NCI-H146 (cell line): ENCODE measurements at regions not wholly inside any gene's neighbourhood (a gene's known extent, or its start where the extent isn't known, plus 50 kb on each side); places are given as distances from the start of the nearest gene placed in this dataset.

Experiments used
- DNase-seq: peaks from one replicate; lab custom pipeline; 2025; lab: John Stamatoyannopoulos, UW

GRCh38 chr2:216286616-216287231 is 85.6 kb downstream of the MARCHF4 start:
- no peak for DNase-seq

DNA sequence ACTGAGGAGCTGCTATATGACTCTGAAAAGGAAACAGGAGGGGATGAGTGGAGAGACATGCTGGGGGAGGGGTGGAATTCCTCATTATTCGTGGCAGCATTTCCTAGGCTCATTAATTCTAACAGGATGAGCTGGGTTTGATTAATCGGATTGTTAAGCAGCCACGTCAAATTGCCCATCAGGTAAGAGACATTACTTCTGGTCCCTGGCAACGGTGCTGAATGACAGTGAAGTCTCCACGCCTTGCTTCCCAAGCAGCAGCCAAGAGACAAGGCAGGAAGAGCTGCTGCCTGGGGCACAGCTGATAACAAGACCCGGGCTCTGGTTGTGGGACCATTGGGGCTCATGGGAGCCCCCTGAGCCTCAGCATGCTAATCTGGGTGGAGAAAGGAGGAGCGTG is 86.6 kb downstream of the MARCHF4 start:
- DNase-seq: no peak

DNA sequence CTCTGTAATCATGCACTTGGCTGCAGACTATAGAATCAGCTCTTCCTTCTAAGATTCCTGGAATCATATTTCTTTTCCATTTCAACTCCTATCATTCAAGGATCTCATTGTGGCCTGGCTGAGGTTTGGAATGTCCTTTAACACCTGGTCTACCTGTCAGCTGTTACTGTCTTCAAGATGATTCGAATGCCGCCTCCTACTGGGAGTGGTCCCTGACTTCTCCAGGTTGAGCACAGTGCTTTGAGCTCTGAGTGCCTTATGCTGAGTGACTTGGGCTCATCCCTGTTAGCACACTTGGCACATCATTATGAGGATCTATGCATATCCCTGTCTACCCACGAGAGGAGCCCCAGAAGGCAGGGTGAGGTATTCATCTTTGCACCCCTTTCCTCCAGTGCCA is 87.6 kb downstream of the MARCHF4 start:
- no peak for DNase-seq

DNA sequence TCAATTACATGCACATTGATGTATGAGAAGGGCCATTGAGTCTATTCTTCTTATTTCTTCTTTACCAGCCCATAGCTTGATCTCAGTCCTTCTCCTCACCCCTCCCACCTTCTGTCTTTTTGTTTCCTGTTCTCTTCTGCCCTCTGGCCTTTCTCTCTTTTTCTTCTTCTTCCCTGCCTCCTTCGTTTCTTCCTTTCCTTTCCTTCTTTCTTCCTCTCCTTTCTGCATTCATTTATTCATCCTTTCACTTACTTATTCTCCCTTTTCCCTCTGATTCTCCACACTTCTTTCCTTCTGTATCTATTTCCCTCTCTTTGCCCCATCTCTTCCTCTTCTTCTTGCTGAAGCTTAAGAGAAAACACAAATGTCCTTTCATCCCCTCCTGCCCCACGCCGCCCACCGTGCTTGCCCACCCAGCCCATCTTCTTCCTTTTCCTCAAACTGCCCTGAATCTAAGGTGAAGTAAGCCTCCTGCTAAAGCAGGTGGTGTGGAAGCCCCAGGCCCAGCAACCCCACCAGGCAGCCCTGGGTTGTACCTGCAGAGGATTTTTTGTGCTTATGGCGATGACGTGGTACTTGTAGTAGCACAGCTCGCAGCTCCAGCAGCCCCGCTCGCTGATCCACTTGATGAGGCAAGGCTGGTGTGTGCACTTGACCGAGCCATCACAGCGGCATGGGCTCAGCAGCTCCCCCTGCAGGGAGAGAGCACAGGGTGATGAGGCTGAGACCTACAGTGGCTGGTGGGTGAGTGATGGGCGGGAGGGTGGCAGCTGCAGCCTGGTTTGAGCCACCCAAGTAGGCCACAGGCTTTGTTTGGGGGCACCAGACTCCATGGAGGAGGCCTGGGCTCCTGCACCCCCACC is 89.0 kb downstream of the MARCHF4 start:
- no peak for DNase-seq

- DNase-seq: no peak
Observed at GRCh38 chr2:216281876-216282275, 90.4 kb downstream of the MARCHF4 start.

DNA sequence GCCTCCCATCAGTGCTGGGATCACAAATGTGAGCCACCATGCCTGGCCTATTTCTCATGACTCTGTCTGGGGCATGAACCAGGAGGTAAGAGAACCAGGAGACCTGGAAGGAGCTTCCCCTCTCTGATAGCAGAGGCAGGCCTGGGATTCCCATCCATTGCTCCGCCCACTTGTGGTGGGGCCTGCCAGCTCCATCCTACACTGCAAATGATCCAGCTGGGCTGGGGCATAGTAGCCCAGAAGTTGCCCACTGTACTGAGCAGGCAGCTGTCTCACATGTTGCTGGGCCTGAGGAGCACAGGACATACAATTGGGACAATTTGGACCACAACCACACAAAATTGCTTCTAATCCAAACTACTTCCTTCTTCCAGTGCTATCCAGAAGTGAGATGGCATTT is 91.0 kb downstream of the MARCHF4 start:
- no peak for DNase-seq

DNA sequence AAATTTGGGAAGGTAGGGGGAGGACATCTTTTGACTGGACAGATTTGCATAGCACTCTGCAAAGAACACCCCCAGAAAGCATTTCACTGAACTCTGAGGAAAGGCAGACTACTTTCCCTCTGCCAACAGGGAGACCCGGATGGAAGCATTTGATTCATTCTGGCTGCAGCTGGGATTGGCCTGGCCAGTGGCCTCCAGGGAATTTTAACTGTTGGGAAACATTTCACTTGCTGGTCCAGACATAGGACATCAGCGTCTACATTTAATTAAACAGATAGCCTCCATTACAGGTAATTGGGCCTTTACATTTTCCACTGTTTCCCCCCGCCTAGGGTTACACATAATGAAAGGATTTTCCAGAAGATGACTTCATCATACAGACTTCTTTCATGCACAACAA is 92.8 kb downstream of the MARCHF4 start:
- DNase-seq: peak; percentile 11

DNA sequence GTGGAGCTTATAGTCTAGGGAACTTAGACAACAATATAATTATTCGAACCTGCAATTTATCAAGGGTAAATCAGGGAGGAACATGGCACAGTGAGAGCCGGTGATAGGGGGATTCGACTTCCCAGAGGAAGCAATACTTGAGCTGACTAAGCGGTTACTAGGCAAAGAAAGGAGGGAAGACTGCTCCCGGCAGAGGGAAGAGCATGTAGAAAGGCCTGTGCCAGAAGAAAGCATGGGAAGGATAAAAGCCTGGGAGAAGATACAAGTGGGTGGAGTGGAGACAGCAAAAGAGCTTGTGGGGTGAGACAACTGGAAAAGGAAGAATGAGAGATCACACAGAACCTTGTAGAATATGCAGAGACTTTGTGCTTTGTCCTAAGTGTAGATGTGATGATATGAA is 93.3 kb downstream of the MARCHF4 start:
- no peak for DNase-seq

- no peak for DNase-seq
Observed at GRCh38 chr2:216275890-216276289, 96.4 kb downstream of the MARCHF4 start.

GRCh38 chr2:216274194-216274840 is 98.0 kb downstream of the MARCHF4 start:
- no peak for DNase-seq

DNA sequence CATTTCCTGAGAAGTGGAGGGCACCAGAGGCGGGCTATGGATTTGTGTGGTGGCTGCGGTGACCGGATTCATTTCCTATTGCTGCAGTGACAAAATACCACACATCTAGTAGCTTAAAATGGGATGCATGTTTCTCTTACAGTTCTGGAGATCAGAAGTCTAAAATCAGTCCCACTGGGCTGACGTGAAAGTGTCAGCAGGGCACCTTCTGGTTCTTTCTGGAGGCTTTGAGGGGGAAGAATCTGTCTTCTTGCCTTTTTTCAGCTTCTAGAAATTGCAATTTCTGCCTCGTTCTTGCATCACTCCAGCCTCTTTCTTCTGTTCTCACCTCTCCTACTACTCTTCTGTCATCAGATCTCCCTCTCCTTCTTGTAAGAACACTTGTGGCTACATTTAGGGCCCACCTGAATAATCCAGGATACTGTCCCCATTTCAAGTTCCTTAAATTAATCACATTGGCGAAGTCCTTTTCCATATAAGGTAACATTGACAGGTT is 111.2 kb downstream of the MARCHF4 start:
- DNase-seq: no peak

DNA sequence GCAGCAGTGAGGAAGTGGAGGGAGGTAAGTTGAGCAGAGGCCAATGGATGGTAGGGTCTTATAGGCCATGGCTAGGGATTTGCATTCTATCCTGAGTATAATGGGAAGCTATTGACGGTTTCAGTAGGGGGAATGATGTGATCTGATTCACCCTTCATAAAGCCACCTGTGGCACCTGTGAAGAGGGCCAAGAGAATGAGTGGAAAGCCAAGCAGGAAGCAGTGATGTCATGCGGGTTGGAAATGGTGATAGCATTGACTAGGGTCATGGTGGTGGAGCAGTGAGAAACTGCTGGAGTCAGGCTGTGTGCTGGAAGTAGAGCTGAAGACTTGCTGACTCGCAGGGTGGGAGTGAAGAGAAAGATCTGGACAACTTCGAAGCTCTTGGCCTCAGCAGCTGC is 111.7 kb downstream of the MARCHF4 start:
- no peak for DNase-seq

GRCh38 chr2:216259081-216259480 is 113.2 kb downstream of the MARCHF4 start:
- no peak for DNase-seq

DNA sequence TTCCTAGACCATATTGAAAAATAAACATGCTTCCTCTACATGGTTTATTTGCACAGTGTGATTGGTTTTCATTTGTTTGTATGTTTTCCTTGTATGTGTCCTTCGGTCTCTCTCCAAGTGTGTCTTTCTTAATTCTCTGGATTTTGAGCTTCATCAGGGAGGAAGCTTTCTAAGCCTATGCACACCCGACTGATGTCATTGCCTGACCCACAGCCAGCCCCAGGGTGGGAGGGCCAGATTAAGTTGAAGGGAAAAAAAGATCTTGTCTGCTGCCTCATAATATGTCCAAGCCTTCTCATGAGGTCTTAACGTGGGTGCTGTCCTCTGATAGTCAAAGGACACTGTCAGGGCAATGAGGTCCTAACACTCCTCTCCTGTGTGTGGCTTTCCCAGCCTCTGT is 115.2 kb downstream of the MARCHF4 start:
- no peak for DNase-seq
